ENCODE measurements at regions not wholly inside any gene's neighbourhood (a gene's known extent, or its start where the extent isn't known, plus 50 kb on each side); places are given as distances from the start of the nearest gene placed in this dataset.

GRCh38 chr18:78423811-78424210, 555.8 kb upstream of the SALL3 start:
- TF ChIP-seq CTCF (conservative IDR thresholded peaks at IDR 0.05 in 1 of 2, IDR thresholded peaks at IDR 0.05 in 1 of 2; ENCODE audit: low read depth in 1 of 2, low read length in 2 of 2), result no peak
- no peak for TF ChIP-seq EZH2 (IDR thresholded peaks at IDR 0.05; ENCODE audit: low read length, missing control alignments)
- Histone ChIP-seq H3K4me2 (ENCODE audit: extremely low read depth, insufficient read depth, low read length) (no peak overlapping the region), H3K4me1 (ENCODE audit: control insufficient read depth, extremely low read depth, insufficient read depth, low read length) (no peaks in the 10 kb centered on the region), H3K4me3 (replicated peaks in 1 of 4; ENCODE audit: control extremely low read depth in 1 of 4, insufficient read depth in 1 of 4, low read depth in 3 of 4, low read length in 4 of 4) (no peak overlapping the region), H3K79me2 (ENCODE audit: control insufficient read depth, insufficient read depth, low read length) (no peaks in the 10 kb centered on the region), H3K27me3 (ENCODE audit: control insufficient read depth, insufficient read depth, low read length) (no peaks in the 10 kb centered on the region), H3K36me3 (ENCODE audit: control insufficient read depth, insufficient read depth, low read length) (no peaks in the 10 kb centered on the region), H3K9me3 (ENCODE audit: control insufficient read depth, insufficient read depth, low read depth, low read length) (no peaks in the 10 kb centered on the region), H3K9ac (ENCODE audit: insufficient read depth, low read length) (no peak overlapping the region), H2AFZ (ENCODE audit: low read length) (no peak overlapping the region), H4K20me1 (ENCODE audit: control insufficient read depth, extremely low read depth, insufficient read depth, low read length) (no peaks in the 10 kb centered on the region), H3K27ac (ENCODE audit: insufficient read depth, low read length) (no peak overlapping the region)
- DNase-seq (ENCODE audit: low read depth in 2 of 2), result no peak

GRCh38 chr18:78424403-78425018, 555.1 kb upstream of the SALL3 start:
- Histone ChIP-seq H2AFZ (ENCODE audit: low read length) (no peak overlapping the region), H3K4me1 (ENCODE audit: control insufficient read depth, extremely low read depth, insufficient read depth, low read length) (no peaks in the 10 kb centered on the region), H3K9ac (ENCODE audit: insufficient read depth, low read length) (no peak overlapping the region), H3K9me3 (ENCODE audit: control insufficient read depth, insufficient read depth, low read depth, low read length) (no peaks in the 10 kb centered on the region), H3K27me3 (ENCODE audit: control insufficient read depth, insufficient read depth, low read length) (no peaks in the 10 kb centered on the region), H3K79me2 (ENCODE audit: control insufficient read depth, insufficient read depth, low read length) (no peaks in the 10 kb centered on the region), H3K36me3 (ENCODE audit: control insufficient read depth, insufficient read depth, low read length) (no peaks in the 10 kb centered on the region), H3K27ac (ENCODE audit: insufficient read depth, low read length) (no peak overlapping the region), H4K20me1 (ENCODE audit: control insufficient read depth, extremely low read depth, insufficient read depth, low read length) (no peaks in the 10 kb centered on the region), H3K4me2 (ENCODE audit: extremely low read depth, insufficient read depth, low read length) (no peak overlapping the region), H3K4me3 (replicated peaks in 1 of 4; ENCODE audit: control extremely low read depth in 1 of 4, insufficient read depth in 1 of 4, low read depth in 3 of 4, low read length in 4 of 4) (no peak overlapping the region)
- TF ChIP-seq CTCF (conservative IDR thresholded peaks at IDR 0.05 in 1 of 2, IDR thresholded peaks at IDR 0.05 in 1 of 2; ENCODE audit: low read depth in 1 of 2, low read length in 2 of 2), result no peak
- no peak for DNase-seq (ENCODE audit: low read depth in 2 of 2)

GRCh38 chr18:78425019-78425412, 554.6 kb upstream of the SALL3 start:
- Histone ChIP-seq H3K4me2 (ENCODE audit: extremely low read depth, insufficient read depth, low read length) (no peak overlapping the region), H3K9me3 (ENCODE audit: control insufficient read depth, insufficient read depth, low read depth, low read length) (no peaks in the 10 kb centered on the region), H3K36me3 (ENCODE audit: control insufficient read depth, insufficient read depth, low read length) (no peaks in the 10 kb centered on the region), H3K4me1 (ENCODE audit: control insufficient read depth, extremely low read depth, insufficient read depth, low read length) (no peaks in the 10 kb centered on the region), H3K4me3 (replicated peaks in 1 of 4; ENCODE audit: control extremely low read depth in 1 of 4, insufficient read depth in 1 of 4, low read depth in 3 of 4, low read length in 4 of 4) (no peak overlapping the region), H3K79me2 (ENCODE audit: control insufficient read depth, insufficient read depth, low read length) (no peaks in the 10 kb centered on the region), H4K20me1 (ENCODE audit: control insufficient read depth, extremely low read depth, insufficient read depth, low read length) (no peaks in the 10 kb centered on the region), H3K9ac (ENCODE audit: insufficient read depth, low read length) (no peak overlapping the region), H3K27me3 (ENCODE audit: control insufficient read depth, insufficient read depth, low read length) (no peaks in the 10 kb centered on the region), H3K27ac (ENCODE audit: insufficient read depth, low read length) (no peak overlapping the region), H2AFZ (ENCODE audit: low read length) (no peak overlapping the region)
- no peak for DNase-seq (ENCODE audit: low read depth in 2 of 2)
- no peak for TF ChIP-seq EZH2 (IDR thresholded peaks at IDR 0.05; ENCODE audit: low read length, missing control alignments)
- no peak for TF ChIP-seq CTCF (conservative IDR thresholded peaks at IDR 0.05 in 1 of 2, IDR thresholded peaks at IDR 0.05 in 1 of 2; ENCODE audit: low read depth in 1 of 2, low read length in 2 of 2)

Data from fibroblast of lung (primary cell).